Kidney (tissue), 13 donors: ENCODE measurements at regions not wholly inside any gene's neighbourhood (a gene's known extent, or its start where the extent isn't known, plus 50 kb on each side); places are given as distances from the start of the nearest gene placed in this dataset.

Experiments
- DNase-seq, 5 donors: peaks; one replicate each; pipeline ENCODE4 v3.0.0-alpha.2; 2013 to 2020
- FAIRE-seq: peaks from 2 replicates; lab custom pipeline; 2012; peaks lifted over from hg19 to GRCh38; lab: Jason Lieb, UNC
- H3K27ac ChIP-seq, 2 donors: one replicate each; pipeline ENCODE4 v1.7.0; 2013; ENCODE audit warnings: low read depth in 2 of 2, low read length in 2 of 2, inconsistent platforms in 1 of 2
- H3K27me3 ChIP-seq: one replicate; pipeline ENCODE4 v1.7.1; 2013; ENCODE audit warnings: low read length, inconsistent platforms; ENCODE audit not compliant: control insufficient read depth, insufficient read depth
- H3K36me3 ChIP-seq, 3 donors: one replicate each; pipeline versions ENCODE4 v1.7.0 to v1.7.1; 2013; ENCODE audit warnings: low read length in 3 of 3, control low read depth in 1 of 3, inconsistent platforms in 1 of 3; ENCODE audit not compliant: insufficient read depth in 3 of 3, control insufficient read depth in 2 of 3
- H3K4me1 ChIP-seq, 3 donors: one replicate each; pipeline versions ENCODE4 v1.7.0 to v1.7.1; 2013; ENCODE audit warnings: low read length in 3 of 3, inconsistent platforms in 1 of 3, low read depth in 1 of 3; ENCODE audit not compliant: control insufficient read depth in 2 of 3, insufficient read depth in 2 of 3
- H3K4me3 ChIP-seq, 3 donors: one replicate each; pipeline versions ENCODE4 v1.7.0 to v1.8.1; 2013; ENCODE audit warnings: low read length in 3 of 3, control low read depth in 1 of 3, inconsistent platforms in 1 of 3
- H3K9ac ChIP-seq, 3 donors: one replicate each; pipeline versions ENCODE4 v1.7.0 to v1.7.1; 2013; ENCODE audit warnings: low read length in 3 of 3, control low read depth in 1 of 3, inconsistent platforms in 1 of 3
- H3K9me3 ChIP-seq, 3 donors: one replicate each; pipeline versions ENCODE4 v1.7.0 to v1.7.1; 2013; ENCODE audit warnings: low read length in 3 of 3, control low read depth in 1 of 3, inconsistent platforms in 1 of 3; ENCODE audit not compliant: control insufficient read depth in 2 of 3, insufficient read depth in 1 of 3
- CTCF ChIP-seq: IDR thresholded peaks from 3 replicates; pipeline ENCODE4 v1.5.1; 2012; ENCODE audit warnings: mild to moderate bottlenecking, moderate library complexity, borderline replicate concordance; ENCODE audit not compliant: insufficient read depth; ENCODE audit errors: extremely low read depth
- intact Hi-C: fragments of 100-400 bp; cut with DNase I; formaldehyde crosslinking; loops from one replicate; pipeline ENCODE4 v1.11.1; 2022
- donor health status: control.
- donor health status: control.
- donor health status: control.
- donor health status: control.
- donor health status: control.
- donor health status: DM: yes; HTN: yes; CAD: no.
- donor health status: Normal renal cell carcinoma (clear cell type).

- no peaks in the 10 kb centered on the region for H3K9me3 ChIP-seq
- H3K9ac ChIP-seq: no peak overlapping the region
- H3K27me3 ChIP-seq: no peaks in the 10 kb centered on the region
- TF ChIP-seq CTCF: no peak
- H3K36me3 ChIP-seq: no peaks in the 10 kb centered on the region
- H3K4me1 ChIP-seq: no peaks in the 10 kb centered on the region
- FAIRE-seq: no peak
- intact Hi-C loops: loop anchor here (10.0 kb wide), 1 partner anchor 236 kb away; no protein-coding TSS in a partner anchor
- no peak overlapping the region for H3K4me3 ChIP-seq
- DNase-seq: no peak
- H3K27ac ChIP-seq: no peak overlapping the region
These were observed 298.6 kb upstream of the PMFBP1 start for GRCh38 chr16:72470541-72470940.

- Histone ChIP-seq H3K4me1 (no peaks in the 10 kb centered on the region), H3K27ac (no peak overlapping the region), H3K9me3 (no peaks in the 10 kb centered on the region), H3K4me3 (no peak overlapping the region), H3K36me3 (no peaks in the 10 kb centered on the region), H3K9ac (no peak overlapping the region), H3K27me3 (no peaks in the 10 kb centered on the region)
- no peak for TF ChIP-seq CTCF
- intact Hi-C loops: loop anchor here (10.0 kb wide), 1 partner anchor 235 kb away; no protein-coding TSS in a partner anchor
- FAIRE-seq (no peak), DNase-seq (no peak)
These were observed 298.0 kb upstream of the PMFBP1 start for GRCh38 chr16:72469932-72470331.

GRCh38 chr16:72468582-72468981 lies 296.6 kb upstream of the PMFBP1 start:
- FAIRE-seq: no peak
- no peak overlapping the region for H3K9ac ChIP-seq
- no peaks in the 10 kb centered on the region for H3K9me3 ChIP-seq
- no peaks in the 10 kb centered on the region for H3K36me3 ChIP-seq
- H3K4me1 ChIP-seq: no peaks in the 10 kb centered on the region
- DNase-seq: no peak
- no peak overlapping the region for H3K27ac ChIP-seq
- no peak overlapping the region for H3K4me3 ChIP-seq
- no peak for TF ChIP-seq CTCF
- intact Hi-C loops: no loop called here
- H3K27me3 ChIP-seq: no peaks in the 10 kb centered on the region

- TF ChIP-seq CTCF: peak; percentile 59
- Histone ChIP-seq H3K4me3 (no peak overlapping the region), H3K4me1 (no peaks in the 10 kb centered on the region), H3K36me3 (no peaks in the 10 kb centered on the region), H3K27me3 (no peaks in the 10 kb centered on the region), H3K27ac (no peak overlapping the region), H3K9me3 (no peaks in the 10 kb centered on the region), H3K9ac (no peak overlapping the region)
- intact Hi-C loops: no loop called here
- peak in 2 of 5 donors; percentile 49 to 71 for DNase-seq
- peak; percentile 66 for FAIRE-seq
These were observed 295.3 kb upstream of the PMFBP1 start for GRCh38 chr16:72467157-72467759.
